ENCODE measurements at regions not wholly inside any gene's neighbourhood (a gene's known extent, or its start where the extent isn't known, plus 50 kb on each side); places are given as distances from the start of the nearest gene placed in this dataset.

DNA sequence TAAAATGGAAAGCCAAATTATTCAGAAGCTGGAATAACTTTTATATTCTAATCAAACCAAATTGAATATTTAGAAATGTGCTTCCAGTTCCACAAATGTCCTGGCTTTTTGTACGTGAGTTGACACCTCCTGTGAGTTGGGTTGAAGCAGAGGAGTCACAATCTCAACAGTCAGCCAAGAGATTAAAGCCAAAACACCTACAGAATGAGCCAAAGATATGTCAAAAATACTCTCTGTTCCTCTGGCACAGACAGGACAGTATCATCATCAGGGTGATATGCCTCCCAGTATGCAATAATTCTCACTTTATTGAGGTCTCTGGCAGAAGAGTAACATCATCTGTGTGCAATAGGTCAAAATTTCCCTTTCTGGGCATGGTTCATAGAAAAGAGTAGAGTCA, 914.3 kb upstream of the AMELY start:
- no peaks in the 10 kb centered on the region for H3K4me1 Mint-ChIP-seq
- H3K27ac Mint-ChIP-seq: no peak overlapping the region
- Histone ChIP-seq H3K27me3 (ENCODE audit: control insufficient read depth, insufficient read depth, low read length, poor library complexity, severe bottlenecking) (no peaks in the 10 kb centered on the region), H3K4me3 (ENCODE audit: low read length) (no peak overlapping the region), H3K9ac (ENCODE audit: extremely low read depth, low read length, poor library complexity, severe bottlenecking) (no peak overlapping the region), H3K9me3 (ENCODE audit: control insufficient read depth, low read length) (no peaks in the 10 kb centered on the region), H3K36me3 (ENCODE audit: control insufficient read depth, insufficient read depth, low read length) (no peaks in the 10 kb centered on the region), H3K4me1 (ENCODE audit: control insufficient read depth, insufficient read depth, low read length) (no peaks in the 10 kb centered on the region), H3K27ac (ENCODE audit: low read depth, low read length) (no peak overlapping the region)
- H3K4me3 Mint-ChIP-seq: no peak overlapping the region
- TF ChIP-seq, protein P1, sequence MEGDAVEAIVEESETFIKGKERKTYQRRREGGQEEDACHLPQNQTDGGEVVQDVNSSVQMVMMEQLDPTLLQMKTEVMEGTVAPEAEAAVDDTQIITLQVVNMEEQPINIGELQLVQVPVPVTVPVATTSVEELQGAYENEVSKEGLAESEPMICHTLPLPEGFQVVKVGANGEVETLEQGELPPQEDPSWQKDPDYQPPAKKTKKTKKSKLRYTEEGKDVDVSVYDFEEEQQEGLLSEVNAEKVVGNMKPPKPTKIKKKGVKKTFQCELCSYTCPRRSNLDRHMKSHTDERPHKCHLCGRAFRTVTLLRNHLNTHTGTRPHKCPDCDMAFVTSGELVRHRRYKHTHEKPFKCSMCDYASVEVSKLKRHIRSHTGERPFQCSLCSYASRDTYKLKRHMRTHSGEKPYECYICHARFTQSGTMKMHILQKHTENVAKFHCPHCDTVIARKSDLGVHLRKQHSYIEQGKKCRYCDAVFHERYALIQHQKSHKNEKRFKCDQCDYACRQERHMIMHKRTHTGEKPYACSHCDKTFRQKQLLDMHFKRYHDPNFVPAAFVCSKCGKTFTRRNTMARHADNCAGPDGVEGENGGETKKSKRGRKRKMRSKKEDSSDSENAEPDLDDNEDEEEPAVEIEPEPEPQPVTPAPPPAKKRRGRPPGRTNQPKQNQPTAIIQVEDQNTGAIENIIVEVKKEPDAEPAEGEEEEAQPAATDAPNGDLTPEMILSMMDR (conservative IDR thresholded peaks at IDR 0.05): no peak
- no peaks in the 10 kb centered on the region for H3K9me3 Mint-ChIP-seq
- H3K27me3 Mint-ChIP-seq (ENCODE audit: insufficient read depth): no peaks in the 10 kb centered on the region
- DNase-seq: no peak
- WGBS, 2 experiments (ENCODE audit: insufficient coverage in 1 of 2, insufficient read length in 1 of 2): 100% methylated on average over 1 of the region's 1 CpG; no CpG with 5 or more reads in 1 of the 2 experiments
- no peaks in the 10 kb centered on the region for H3K36me3 Mint-ChIP-seq (ENCODE audit: low read depth)

DNA sequence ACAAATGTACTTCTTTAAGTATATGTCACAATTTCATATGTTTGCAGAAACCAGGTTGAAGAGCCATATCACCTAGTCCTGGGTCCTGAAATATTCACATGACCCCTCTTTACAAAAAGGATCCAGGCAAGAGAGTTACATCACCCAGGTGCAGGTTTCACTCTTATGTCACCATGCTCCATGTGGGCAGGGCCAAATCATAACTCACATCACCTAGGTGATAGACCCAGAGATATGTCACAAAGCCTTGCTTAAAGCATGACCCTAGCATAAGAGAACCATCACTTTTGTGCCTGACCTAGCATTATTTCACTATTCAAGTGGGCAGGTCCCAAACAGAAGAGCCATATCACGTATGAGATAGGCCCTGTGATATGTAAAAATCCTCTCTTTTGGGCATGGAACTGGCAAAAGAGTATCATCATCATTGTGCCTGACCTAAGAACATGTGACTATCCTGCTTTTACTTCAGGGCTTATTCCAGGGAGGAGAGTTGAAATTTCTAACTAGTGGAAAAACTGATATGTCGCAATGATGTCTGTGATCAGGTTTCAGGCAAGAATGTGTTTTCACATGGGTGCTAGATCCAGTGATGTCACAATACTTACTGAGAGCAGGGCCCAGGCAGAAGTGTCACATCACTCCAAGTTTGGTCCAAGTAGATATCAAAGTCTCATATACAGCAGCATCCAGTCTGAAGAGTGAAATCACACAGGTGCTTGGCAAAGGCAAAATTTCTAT, 909.9 kb upstream of the AMELY start:
- Mint-ChIP-seq H3K9me3 (no peaks in the 10 kb centered on the region), H3K4me3 (no peak overlapping the region), H3K27me3 (ENCODE audit: insufficient read depth) (no peaks in the 10 kb centered on the region), H3K27ac (no peak overlapping the region), H3K4me1 (no peaks in the 10 kb centered on the region), H3K36me3 (ENCODE audit: low read depth) (no peaks in the 10 kb centered on the region)
- 80 to 96% methylated on average over 1 to 2 of the region's 2 CpGs for WGBS, 2 experiments (ENCODE audit: insufficient coverage in 1 of 2, insufficient read length in 1 of 2)
- Histone ChIP-seq H3K4me1 (ENCODE audit: control insufficient read depth, insufficient read depth, low read length) (no peaks in the 10 kb centered on the region), H3K27ac (ENCODE audit: low read depth, low read length) (no peak overlapping the region), H3K9me3 (ENCODE audit: control insufficient read depth, low read length) (no peaks in the 10 kb centered on the region), H3K27me3 (ENCODE audit: control insufficient read depth, insufficient read depth, low read length, poor library complexity, severe bottlenecking) (no peaks in the 10 kb centered on the region), H3K4me3 (ENCODE audit: low read length) (no peak overlapping the region), H3K9ac (ENCODE audit: extremely low read depth, low read length, poor library complexity, severe bottlenecking) (no peak overlapping the region), H3K36me3 (ENCODE audit: control insufficient read depth, insufficient read depth, low read length) (no peaks in the 10 kb centered on the region)
- DNase-seq: no peak
- TF ChIP-seq, protein P1 (conservative IDR thresholded peaks at IDR 0.05): no peak

DNA sequence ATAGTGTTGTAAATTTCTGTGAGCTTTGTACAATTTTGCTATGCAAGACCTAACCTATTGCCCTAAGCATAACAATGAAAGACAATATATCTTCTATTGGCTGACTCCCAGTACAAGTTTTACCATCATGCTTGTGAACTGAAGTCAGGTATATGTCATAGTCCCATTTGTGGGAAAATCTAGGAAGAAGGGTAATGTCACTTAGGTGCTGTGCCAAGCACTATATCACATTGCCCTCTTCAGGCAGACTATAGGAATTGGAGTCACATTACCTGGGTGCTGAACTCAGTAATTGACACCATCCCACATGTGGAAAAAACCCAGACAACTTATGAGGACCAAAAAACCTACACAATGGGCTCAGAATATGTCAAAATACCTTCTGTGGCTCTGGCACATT, 907.4 kb upstream of the AMELY start:
- H3K4me1 Mint-ChIP-seq: no peaks in the 10 kb centered on the region
- TF ChIP-seq, protein P1 (conservative IDR thresholded peaks at IDR 0.05): no peak
- no peak overlapping the region for H3K4me3 Mint-ChIP-seq
- no peaks in the 10 kb centered on the region for H3K36me3 ChIP-seq (ENCODE audit: control insufficient read depth, insufficient read depth, low read length)
- H3K27ac Mint-ChIP-seq: no peak overlapping the region
- H3K27ac ChIP-seq (ENCODE audit: low read depth, low read length): no peak overlapping the region
- no peaks in the 10 kb centered on the region for H3K36me3 Mint-ChIP-seq (ENCODE audit: low read depth)
- DNase-seq: no peak
- H3K4me3 ChIP-seq (ENCODE audit: low read length): no peak overlapping the region
- no peak overlapping the region for H3K9ac ChIP-seq (ENCODE audit: extremely low read depth, low read length, poor library complexity, severe bottlenecking)
- H3K9me3 ChIP-seq (ENCODE audit: control insufficient read depth, low read length): no peaks in the 10 kb centered on the region
- no peaks in the 10 kb centered on the region for H3K9me3 Mint-ChIP-seq
- H3K27me3 Mint-ChIP-seq (ENCODE audit: insufficient read depth): no peaks in the 10 kb centered on the region
- H3K4me1 ChIP-seq (ENCODE audit: control insufficient read depth, insufficient read depth, low read length): no peaks in the 10 kb centered on the region
- no peaks in the 10 kb centered on the region for H3K27me3 ChIP-seq (ENCODE audit: control insufficient read depth, insufficient read depth, low read length, poor library complexity, severe bottlenecking)
